NAMALWA (cell line): ENCODE measurements at regions not wholly inside any gene's neighbourhood (a gene's known extent, or its start where the extent isn't known, plus 50 kb on each side); places are given as distances from the start of the nearest gene placed in this dataset.
"Not testable (repeated sequence)": the region's sequence is repeated elsewhere in the genome, so short reads cannot be mapped to it uniquely, and the experiment has no call there.

Experiments used
- DNase-seq: peaks from one replicate; pipeline ENCODE4 v3.0.0-alpha.2; 2015; ENCODE audit warnings: low spot score

DNA sequence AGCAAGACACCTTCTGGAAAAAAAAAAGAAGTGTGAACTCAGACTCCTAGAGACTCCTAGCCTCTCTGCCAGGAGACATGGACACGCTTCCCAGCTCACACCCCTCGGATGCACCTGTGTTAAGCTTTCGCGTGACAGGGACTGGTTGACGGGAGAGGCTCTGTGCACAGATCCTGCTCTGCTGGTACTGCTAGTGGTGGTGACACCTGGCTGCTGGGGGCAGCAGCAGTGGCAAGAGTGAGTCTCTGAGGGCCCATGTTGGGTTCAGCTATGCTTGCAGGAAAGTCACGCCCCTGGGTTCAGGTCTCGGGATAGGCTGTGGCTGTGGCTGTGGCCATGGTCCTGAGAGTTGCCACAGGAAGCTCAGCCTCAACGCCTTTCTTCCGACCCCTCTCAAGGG is 81.1 kb downstream of the XRCC2 start:
- DNase-seq = no peak

DNA sequence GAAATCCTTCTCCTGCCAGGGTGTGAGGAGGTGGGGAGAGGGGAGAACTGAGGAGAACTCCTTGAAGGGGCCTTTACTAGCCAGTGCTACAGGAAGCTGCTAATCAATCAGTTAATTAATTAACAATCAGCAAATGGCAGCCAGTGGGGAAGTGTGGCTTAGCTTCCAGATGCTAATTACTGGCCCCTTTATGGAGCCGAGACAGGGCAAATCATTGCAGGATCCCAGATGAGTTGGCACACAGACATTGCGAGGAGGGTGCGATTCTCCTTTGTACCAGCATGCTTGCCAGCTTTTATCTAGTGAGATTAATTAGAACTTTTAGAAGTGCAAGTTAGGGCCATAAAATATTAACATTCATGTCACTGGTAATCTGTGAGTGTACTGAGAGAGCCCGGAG is 84.0 kb downstream of the XRCC2 start:
- DNase-seq = no peak

DNA sequence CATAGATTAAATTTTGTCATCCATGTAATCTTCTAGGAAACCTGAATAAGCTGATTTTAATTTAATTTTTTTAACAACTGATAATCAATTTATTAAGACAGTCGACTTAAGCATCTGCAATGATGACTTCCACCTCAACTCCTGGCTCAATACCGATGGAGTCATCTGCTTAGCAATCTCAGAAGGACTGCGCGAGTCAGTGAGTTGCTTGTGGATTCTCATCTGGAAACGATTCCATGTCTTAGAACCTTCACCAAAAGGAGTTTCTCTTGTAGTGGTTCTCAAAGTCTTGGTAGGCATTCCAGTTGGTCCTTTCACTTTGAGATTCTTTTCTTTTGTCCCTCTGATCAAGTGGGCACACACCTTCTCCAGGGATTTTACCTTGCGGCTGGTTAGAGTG is 85.5 kb downstream of the XRCC2 start:
- no peak for DNase-seq

GRCh38 chr7:152589821-152590220 is 86.1 kb downstream of the XRCC2 start:
- not testable (repeated sequence) for DNase-seq

- DNase-seq = no peak
Observed at GRCh38 chr7:152588350-152588749, 87.6 kb downstream of the XRCC2 start.

- no peak for DNase-seq
Observed at GRCh38 chr7:152587366-152587765, 88.6 kb downstream of the XRCC2 start.

GRCh38 chr7:152583006-152583405 is 92.9 kb downstream of the XRCC2 start:
- no peak for DNase-seq

DNA sequence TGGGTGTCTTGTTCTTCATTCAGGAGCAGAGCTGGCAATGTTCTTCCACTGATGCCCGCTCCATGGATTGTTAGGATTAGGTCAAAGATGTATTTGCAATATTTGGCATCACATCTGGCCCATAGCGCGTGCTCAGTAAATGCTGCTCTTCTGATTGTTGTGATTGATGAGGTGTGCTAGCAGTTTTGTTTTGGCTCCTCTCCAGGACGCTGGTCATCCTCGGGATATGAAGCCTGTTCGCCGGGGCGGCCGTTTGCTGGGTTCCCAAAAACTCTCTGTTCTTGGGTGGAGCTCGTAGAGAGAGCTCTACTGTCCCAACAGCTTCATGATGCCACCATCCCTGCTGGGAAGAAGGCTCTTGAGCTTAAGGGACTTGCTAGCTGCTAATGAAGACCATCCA is 96.9 kb downstream of the XRCC2 start:
- no peak for DNase-seq

- no peak for DNase-seq
Observed at GRCh38 chr7:152577339-152577738, 98.6 kb downstream of the XRCC2 start.

DNA sequence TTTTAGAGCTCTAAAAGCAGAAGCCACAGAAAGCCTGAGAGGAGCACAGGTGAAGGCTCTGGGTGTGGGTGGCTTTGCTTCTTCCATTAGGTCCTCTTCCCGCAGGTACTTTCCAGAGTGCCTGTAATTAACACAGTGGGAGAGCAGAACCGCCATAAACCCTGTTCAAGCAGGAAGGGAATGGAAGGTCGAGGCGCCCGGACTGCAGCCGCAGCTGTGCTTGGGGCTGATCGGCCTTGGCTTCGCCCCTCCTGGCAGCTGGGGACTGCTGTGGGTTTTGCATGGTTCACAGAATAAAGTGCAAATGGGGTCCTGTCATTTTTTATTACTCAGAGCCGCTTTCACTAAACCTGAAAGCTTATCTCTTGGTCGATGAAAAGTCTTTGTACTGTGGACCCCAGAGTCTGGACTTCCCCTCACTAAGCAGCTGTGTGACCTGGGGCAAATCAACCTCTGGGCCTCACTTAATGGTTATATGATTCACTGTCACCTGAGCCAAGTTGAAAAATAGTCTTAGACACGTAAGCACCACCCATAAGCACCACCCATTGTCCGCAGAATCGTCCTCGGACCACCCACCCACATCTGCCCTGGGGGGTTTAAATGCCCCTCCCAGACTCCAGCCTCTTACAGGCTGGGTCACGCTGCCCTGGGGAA is 100.9 kb downstream of the XRCC2 start:
- peak; percentile 64 for DNase-seq

DNA sequence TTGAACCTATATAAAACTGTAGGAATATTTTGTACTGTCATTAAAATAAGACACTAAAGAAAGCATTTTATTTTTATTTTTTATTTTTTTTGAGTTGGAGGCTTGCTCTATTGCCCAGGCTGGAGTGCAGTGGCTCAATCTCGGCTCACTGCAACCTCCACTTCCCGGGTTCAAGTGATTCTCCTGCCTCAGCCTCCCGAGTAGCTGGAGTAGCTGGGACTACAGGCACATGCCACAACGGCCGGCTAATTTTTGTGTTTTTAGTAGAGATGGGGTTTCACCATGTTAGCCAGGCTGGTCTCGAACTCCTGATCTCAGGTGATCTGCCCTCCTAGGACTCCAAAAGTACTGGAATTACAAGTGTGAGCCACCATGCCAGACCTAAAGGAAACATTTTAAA is 102.8 kb downstream of the XRCC2 start:
- not testable (repeated sequence) for DNase-seq

- no peak for DNase-seq
Observed at GRCh38 chr7:152572101-152572500, 103.8 kb downstream of the XRCC2 start.

DNA sequence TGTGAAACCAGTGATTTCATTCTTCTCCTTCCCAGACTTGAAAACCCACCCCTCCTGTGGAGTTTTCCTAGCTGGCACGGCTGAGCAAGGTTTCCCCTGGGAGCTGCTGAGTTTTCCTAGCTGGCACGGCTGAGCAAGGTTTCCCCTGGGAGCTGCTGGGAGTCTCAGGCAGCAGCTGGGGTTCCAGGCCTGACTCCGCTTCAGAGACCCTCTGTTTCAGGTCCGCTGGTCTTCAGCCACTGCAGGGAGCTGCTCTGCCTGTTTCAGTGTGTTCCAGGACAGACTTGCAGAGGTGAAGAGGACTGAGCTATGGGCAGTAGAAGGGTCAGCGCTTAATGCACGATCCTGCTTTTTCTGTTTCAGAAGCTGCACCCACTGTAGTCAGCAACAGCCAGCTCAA is 104.9 kb downstream of the XRCC2 start:
- DNase-seq = no peak

- no peak for DNase-seq
Observed at GRCh38 chr7:152568972-152569371, 107.0 kb downstream of the XRCC2 start.

GRCh38 chr7:152565731-152566130 is 110.2 kb downstream of the XRCC2 start:
- no peak for DNase-seq

DNA sequence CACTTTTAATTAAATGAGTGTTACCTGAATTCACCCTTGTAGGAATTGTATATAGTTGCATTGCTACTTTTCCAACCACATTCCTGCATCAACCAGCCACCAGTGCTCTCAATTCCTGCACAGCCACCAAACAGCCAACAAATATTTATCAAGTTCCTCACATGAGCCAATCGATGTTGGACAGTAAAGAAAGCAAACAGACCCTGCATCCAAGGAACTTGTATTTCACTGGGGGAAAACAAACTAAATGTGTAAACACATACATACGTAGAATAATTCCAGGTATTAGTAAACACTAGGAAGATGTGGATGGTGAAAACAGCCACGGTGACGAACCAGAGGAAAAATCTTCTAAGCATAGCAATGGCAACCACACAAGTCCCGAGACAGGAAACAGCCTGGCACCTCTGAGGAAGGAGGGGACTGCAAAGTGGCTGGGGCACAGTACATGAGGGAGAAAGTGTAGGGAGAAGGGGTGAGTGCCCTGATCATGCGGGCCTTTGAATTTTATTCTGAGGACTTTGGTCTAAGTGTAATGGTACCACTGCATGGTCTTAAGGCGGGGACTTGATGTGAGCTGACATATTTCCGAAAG is 111.2 kb downstream of the XRCC2 start:
- no peak for DNase-seq

- DNase-seq = no peak
Observed at GRCh38 chr7:152556013-152556755, 119.8 kb downstream of the XRCC2 start.

- no peak for DNase-seq
Observed at GRCh38 chr7:152553671-152554317, 118.0 kb upstream of the KMT2C start.

- DNase-seq = no peak
Observed at GRCh38 chr7:152551304-152552036, 115.7 kb upstream of the KMT2C start.

DNA sequence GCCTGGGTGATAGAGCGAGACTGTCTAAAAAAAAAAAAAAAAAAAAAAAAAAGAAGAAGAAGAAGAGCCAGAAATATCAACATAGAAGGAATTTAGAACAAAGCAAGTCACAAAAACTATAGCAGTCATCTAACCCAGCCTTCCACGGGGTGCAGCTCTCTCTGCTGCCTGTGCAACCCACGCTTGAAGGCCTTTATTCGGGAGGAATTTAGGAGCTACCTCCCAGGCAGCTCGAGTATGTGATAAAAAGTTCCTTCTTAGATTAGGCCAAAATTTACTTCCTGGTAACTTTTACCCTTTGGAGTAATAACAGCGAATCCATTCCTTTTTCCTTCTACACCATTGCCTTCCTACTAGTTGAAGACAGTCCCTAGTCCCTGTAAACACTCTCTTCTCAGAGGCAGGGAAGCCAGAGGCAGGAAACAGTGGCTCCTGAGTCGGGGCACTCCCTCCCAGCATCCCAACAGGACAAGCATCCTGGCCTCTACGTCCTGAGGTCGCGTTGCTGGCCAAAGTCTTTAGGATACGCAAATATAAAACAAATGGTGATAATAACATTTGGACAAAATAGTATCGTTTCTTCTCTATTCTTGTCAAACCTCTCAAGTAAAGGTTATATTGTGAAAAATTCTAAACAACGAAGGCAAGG is 109.3 kb upstream of the KMT2C start:
- no peak for DNase-seq

DNA sequence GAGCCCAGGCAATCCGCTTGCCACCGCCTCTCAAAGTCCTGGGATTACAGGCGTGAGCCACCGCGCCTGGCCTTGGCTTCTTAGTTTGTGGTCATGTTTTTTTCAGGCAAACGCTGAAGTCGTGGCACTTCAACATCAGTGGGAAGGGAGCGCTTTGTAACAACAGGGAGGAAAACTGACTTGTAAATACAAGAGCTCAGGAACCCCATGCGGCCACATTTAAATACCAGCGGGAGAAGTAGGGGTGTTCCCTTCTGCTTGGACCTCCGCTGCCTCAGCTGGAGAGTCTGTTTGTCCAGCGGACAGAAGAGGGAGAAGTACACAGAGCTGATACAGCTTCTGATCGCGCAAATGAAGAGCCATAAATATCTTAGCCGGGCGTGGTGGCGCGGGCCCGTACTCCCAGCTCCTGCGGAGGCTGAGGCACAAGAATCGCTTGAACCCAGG is 108.7 kb upstream of the KMT2C start:
- DNase-seq = no peak

DNA sequence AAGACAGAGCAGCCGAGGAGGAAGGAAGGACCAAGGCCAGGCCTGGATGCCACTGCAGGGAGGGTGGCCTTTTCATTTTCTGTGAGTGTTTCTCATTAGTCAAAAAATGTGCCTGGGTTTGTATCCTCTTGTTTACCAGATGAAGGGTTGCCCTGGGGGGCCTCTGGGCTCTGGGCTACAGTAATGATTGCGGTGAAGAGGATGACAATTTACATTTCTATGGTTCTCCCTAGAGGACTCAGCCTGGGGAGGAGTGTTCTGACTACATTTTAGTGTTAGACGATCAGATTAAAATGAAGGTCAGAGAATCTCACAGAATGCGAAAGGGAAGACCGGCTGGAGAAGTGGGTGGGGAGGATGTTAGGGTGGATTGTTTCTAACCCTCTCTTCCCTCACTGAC is 108.0 kb upstream of the KMT2C start:
- DNase-seq = no peak
